GM12878 (cell line): ENCODE measurements at regions not wholly inside any gene's neighbourhood (a gene's known extent, or its start where the extent isn't known, plus 50 kb on each side); places are given as distances from the start of the nearest gene placed in this dataset.

Source experiments
- ATAC-seq: fragments of 200-7000 bp; cut with Tn5 transposase; 3 replicates; pipeline ENCODE4 v1.9.1; 2020; ENCODE audit warnings: mild to moderate bottlenecking, moderate library complexity
- BruUV-seq: library from RNA; stranded (reverse); fragments of 400-500 nt; replicated peaks from 2 replicates; lab custom pipeline; 2021; lab: Mats Ljungman, UMichigan
- CTCF ChIA-PET: fragments of 300-600 bp; sonication (Branson Sonifier 250); formaldehyde crosslinking; extraction: SDS; loops from one replicate; lab custom pipeline; 2021; ENCODE audit warnings: inconsistent platforms; lab: Yijun Ruan, JAX
- POLR2A ChIA-PET: fragments of 350-600 bp; formaldehyde crosslinking; extraction: SDS; loops from one replicate; lab custom pipeline; 2021; ENCODE audit warnings: inconsistent platforms; lab: Charles Lee
- RAD21 ChIA-PET: fragments of 300-600 bp; sonication (Branson Sonifier 250); formaldehyde crosslinking; loops from one replicate; lab custom pipeline; 2023; ENCODE audit warnings: antibody characterized with exemption; ENCODE audit not compliant: unreplicated experiment; lab: Charles Lee
- SMC1A ChIA-PET: fragments of 300-600 bp; sonication (Branson Sonifier 250); formaldehyde crosslinking; loops from one replicate; lab custom pipeline; 2023; ENCODE audit not compliant: unreplicated experiment, uncharacterized antibody; lab: Charles Lee
- DNase-seq: peaks from one replicate; pipeline ENCODE4 v3.0.0-alpha.2; 2011; ENCODE audit warnings: low read depth, low spot score
- FAIRE-seq: peaks from 3 replicates; lab custom pipeline; 2011; peaks lifted over from hg19 to GRCh38; lab: Jason Lieb, UNC
- H2AFZ ChIP-seq: 2 replicates; pipeline ENCODE4 v1.6.0; 2011; ENCODE audit warnings: low read depth, low read length, control low read depth; ENCODE audit not compliant: control insufficient read depth
- H3K27ac ChIP-seq: 2 replicates; pipeline ENCODE4 v1.5.1; 2011; ENCODE audit warnings: control low read depth; ENCODE audit not compliant: control insufficient read depth, insufficient read depth
- H3K27me3 ChIP-seq, 2 experiments: replicated peaks in 1 of 2; 2 replicates each; pipeline versions ENCODE4 v1.6.0 to v1.6.1; 2011; ENCODE audit warnings: low read length in 1 of 2; ENCODE audit not compliant: control insufficient read depth in 2 of 2, insufficient read depth in 2 of 2
- H3K36me3 ChIP-seq, 2 experiments: 2 replicates each; pipeline ENCODE4 v1.5.1; 2011; ENCODE audit warnings: low read length in 1 of 2; ENCODE audit not compliant: control insufficient read depth in 2 of 2, insufficient read depth in 2 of 2
- H3K4me1 ChIP-seq: 2 replicates; pipeline ENCODE4 v1.6.1; 2011; ENCODE audit warnings: mild to moderate bottlenecking, low read length, moderate library complexity, mixed read lengths; ENCODE audit not compliant: control insufficient read depth, insufficient read depth
- H3K4me2 ChIP-seq: 2 replicates; pipeline ENCODE4 v1.6.0; 2011; ENCODE audit warnings: control low read depth; ENCODE audit not compliant: control insufficient read depth, insufficient read depth
- H3K4me3 ChIP-seq: fragments of 200-600 bp; sonication (generic); 2 replicates; pipeline ENCODE4 v1.5.1; 2016
- H3K79me2 ChIP-seq: 2 replicates; pipeline ENCODE4 v1.6.0; 2011; ENCODE audit warnings: low read length; ENCODE audit not compliant: control insufficient read depth, insufficient read depth
- H3K9ac ChIP-seq: 2 replicates; pipeline ENCODE4 v1.8.0; 2011; ENCODE audit warnings: low read length, control low read depth, mixed read lengths; ENCODE audit not compliant: control insufficient read depth, insufficient read depth
- H3K9me3 ChIP-seq: replicated peaks from 3 replicates; pipeline ENCODE4 v1.5.1; 2011; ENCODE audit warnings: mild to moderate bottlenecking, low read length; ENCODE audit not compliant: control insufficient read depth, insufficient read depth
- H4K20me1 ChIP-seq: 2 replicates; pipeline ENCODE4 v1.6.0; 2011; ENCODE audit not compliant: control insufficient read depth, insufficient read depth
- BCL11A ChIP-seq: IDR thresholded peaks from 2 replicates; pipeline ENCODE4 v1.6.1; 2011; ENCODE audit warnings: low read depth, low read length
- JUNB ChIP-seq: IDR thresholded peaks from 2 replicates; pipeline ENCODE4 v1.6.1; 2016; ENCODE audit warnings: antibody characterized with exemption, mild to moderate bottlenecking
- KLF5 ChIP-seq: fragments of 450-650 bp; IDR thresholded peaks from 2 replicates; pipeline ENCODE4 v1.6.1; 2014; ENCODE audit warnings: mild to moderate bottlenecking; ENCODE audit not compliant: partially characterized antibody
- MXI1 ChIP-seq: fragments of 150-350 bp; IDR thresholded peaks from 2 replicates; pipeline ENCODE4 v1.6.1; 2011; ENCODE audit warnings: low read depth, mild to moderate bottlenecking, inconsistent platforms, low read length, improper control_type of control experiment
- NR2C1 ChIP-seq: fragments of 450-650 bp; IDR thresholded peaks from 2 replicates; pipeline ENCODE4 v1.6.1; 2017; ENCODE audit warnings: antibody characterized with exemption, mild to moderate bottlenecking, moderate library complexity
- NR2C2 ChIP-seq: IDR thresholded peaks from 2 replicates; pipeline ENCODE4 v1.6.1; 2011; ENCODE audit warnings: borderline replicate concordance, low read depth; ENCODE audit not compliant: control insufficient read depth, insufficient read length
- SMAD5 ChIP-seq: IDR thresholded peaks from 2 replicates; pipeline ENCODE4 v1.6.1; 2016; ENCODE audit warnings: antibody characterized with exemption, low read depth
- SP1 ChIP-seq: IDR thresholded peaks from one replicate; pipeline ENCODE4 v1.6.1; 2011; ENCODE audit warnings: low read depth, low read length
- WRNIP1 ChIP-seq: IDR thresholded peaks from 2 replicates; pipeline ENCODE4 v1.6.1; 2011; ENCODE audit warnings: low read depth, low read length, improper control_type of control experiment, borderline replicate concordance
- whole genome bisulfite sequencing: methylation state at CpG from one replicate; pipeline ENCODE4 v1.1.6; 2016; ENCODE audit warnings: low lambda C conversion rate; ENCODE audit not compliant: insufficient replicate concordance, insufficient coverage; ENCODE audit errors: missing lambda C conversion rate; 5-methylcytosine and 5-hydroxymethylcytosine counted together
- in situ Hi-C: fragments of 300-500 bp; cut with MboI; formaldehyde crosslinking; loops from 9 replicates; pipeline ENCODE4 v1.14.3; 2018; ENCODE audit warnings: mixed read lengths
- intact Hi-C: fragments of 100-400 bp; cut with micrococcal nuclease; formaldehyde crosslinking; loops from one replicate; pipeline ENCODE4 v1.14.2; 2022; ENCODE audit not compliant: unreplicated experiment
- TF ChIP-seq, protein P1 (sequence below): fragments of 450-650 bp; IDR thresholded peaks from 2 replicates; pipeline ENCODE4 v1.6.1; 2017; ENCODE audit warnings: mild to moderate bottlenecking, low read depth, inconsistent platforms; ENCODE audit not compliant: poor library complexity, severe bottlenecking
- TF ChIP-seq, protein P2 (sequence below): fragments of 150-350 bp; IDR thresholded peaks from 2 replicates; pipeline ENCODE4 v1.6.1; 2016; ENCODE audit warnings: low read depth, low read length
- TF ChIP-seq, protein P3 (sequence below): fragments of 450-650 bp; formaldehyde crosslinking; IDR thresholded peaks from 2 replicates; pipeline ENCODE4 v1.4.0; 2022; ENCODE audit warnings: mild to moderate bottlenecking, moderate library complexity

DNA sequence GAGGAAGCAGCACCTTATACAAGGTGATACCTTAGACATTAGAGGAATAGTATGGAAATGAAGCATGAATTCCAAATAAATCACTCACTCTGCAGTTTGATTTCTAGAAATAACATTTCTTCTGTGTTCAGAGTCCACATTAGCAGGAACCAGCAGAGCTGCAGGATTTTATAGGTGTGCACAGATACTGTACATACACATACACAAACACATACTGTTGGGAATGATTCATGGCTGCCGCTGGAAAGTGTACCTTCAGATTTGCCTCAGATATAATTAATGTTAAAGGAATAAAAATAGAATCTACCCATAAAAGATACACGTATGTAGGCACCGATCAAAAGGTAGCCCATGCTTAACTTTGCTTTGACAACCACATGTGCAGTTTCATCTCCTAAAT is 578.1 kb downstream of the CSNK1G3 start (continued):
- TF ChIP-seq NR2C2 (no peak), MXI1 (no peak), SMAD5 (no peak), JUNB (no peak)
- TF ChIP-seq, protein P1, sequence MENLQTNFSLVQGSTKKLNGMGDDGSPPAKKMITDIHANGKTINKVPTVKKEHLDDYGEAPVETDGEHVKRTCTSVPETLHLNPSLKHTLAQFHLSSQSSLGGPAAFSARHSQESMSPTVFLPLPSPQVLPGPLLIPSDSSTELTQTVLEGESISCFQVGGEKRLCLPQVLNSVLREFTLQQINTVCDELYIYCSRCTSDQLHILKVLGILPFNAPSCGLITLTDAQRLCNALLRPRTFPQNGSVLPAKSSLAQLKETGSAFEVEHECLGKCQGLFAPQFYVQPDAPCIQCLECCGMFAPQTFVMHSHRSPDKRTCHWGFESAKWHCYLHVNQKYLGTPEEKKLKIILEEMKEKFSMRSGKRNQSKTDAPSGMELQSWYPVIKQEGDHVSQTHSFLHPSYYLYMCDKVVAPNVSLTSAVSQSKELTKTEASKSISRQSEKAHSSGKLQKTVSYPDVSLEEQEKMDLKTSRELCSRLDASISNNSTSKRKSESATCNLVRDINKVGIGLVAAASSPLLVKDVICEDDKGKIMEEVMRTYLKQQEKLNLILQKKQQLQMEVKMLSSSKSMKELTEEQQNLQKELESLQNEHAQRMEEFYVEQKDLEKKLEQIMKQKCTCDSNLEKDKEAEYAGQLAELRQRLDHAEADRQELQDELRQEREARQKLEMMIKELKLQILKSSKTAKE: no peak

DNA sequence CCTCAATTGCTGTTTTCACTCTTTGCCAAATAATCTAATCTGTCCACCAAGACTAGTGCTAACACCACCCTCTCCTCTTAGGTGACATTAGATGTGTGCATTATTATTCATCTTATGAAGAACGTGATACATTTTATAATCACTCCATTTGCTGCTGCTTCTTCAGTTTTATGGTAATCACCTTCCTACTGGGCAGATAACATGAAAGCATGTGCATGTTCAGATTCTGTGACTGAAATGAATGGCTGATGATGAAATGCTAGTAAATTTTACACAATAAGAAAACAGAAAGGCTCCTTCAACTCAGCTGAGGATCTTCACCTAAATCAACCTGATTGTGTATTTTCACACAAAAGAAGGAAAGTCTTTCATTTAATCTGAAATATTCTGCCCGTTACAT is 577.6 kb downstream of the CSNK1G3 start:
- BruUV-seq: no TSS peak
- H3K79me2 ChIP-seq: no peaks in the 10 kb centered on the region
- no peak overlapping the region for H3K4me3 ChIP-seq
- H3K36me3 ChIP-seq: no peaks in the 10 kb centered on the region
- RAD21 ChIA-PET: no interaction called here
- FAIRE-seq: no peak
- H3K4me1 ChIP-seq: no peaks in the 10 kb centered on the region
- no peaks in the 10 kb centered on the region for H3K9me3 ChIP-seq
- no peak for DNase-seq
- intact Hi-C loops: no loop called here
- no peaks in the 10 kb centered on the region for H4K20me1 ChIP-seq
- CTCF ChIA-PET: no interaction called here
- no peak overlapping the region for H3K9ac ChIP-seq
- H2AFZ ChIP-seq: no peak overlapping the region
- no peak overlapping the region for H3K27ac ChIP-seq
- POLR2A ChIA-PET: no interaction called here
- no peak overlapping the region for H3K4me2 ChIP-seq
- WGBS: 0% methylated on average over 2 of the region's 2 CpGs
- in situ Hi-C loops: no loop called here
- no peak for ATAC-seq
- H3K27me3 ChIP-seq: no peaks in the 10 kb centered on the region
- SMC1A ChIA-PET: interaction anchor here (0.7 kb wide), 1 partner anchor 17 kb away, joined by 3 read pairs; no protein-coding TSS in a partner anchor
- TF ChIP-seq, protein P2, sequence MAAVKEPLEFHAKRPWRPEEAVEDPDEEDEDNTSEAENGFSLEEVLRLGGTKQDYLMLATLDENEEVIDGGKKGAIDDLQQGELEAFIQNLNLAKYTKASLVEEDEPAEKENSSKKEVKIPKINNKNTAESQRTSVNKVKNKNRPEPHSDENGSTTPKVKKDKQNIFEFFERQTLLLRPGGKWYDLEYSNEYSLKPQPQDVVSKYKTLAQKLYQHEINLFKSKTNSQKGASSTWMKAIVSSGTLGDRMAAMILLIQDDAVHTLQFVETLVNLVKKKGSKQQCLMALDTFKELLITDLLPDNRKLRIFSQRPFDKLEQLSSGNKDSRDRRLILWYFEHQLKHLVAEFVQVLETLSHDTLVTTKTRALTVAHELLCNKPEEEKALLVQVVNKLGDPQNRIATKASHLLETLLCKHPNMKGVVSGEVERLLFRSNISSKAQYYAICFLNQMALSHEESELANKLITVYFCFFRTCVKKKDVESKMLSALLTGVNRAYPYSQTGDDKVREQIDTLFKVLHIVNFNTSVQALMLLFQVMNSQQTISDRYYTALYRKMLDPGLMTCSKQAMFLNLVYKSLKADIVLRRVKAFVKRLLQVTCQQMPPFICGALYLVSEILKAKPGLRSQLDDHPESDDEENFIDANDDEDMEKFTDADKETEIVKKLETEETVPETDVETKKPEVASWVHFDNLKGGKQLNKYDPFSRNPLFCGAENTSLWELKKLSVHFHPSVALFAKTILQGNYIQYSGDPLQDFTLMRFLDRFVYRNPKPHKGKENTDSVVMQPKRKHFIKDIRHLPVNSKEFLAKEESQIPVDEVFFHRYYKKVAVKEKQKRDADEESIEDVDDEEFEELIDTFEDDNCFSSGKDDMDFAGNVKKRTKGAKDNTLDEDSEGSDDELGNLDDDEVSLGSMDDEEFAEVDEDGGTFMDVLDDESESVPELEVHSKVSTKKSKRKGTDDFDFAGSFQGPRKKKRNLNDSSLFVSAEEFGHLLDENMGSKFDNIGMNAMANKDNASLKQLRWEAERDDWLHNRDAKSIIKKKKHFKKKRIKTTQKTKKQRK: no peak
- no peak for TF ChIP-seq BCL11A
- TF ChIP-seq WRNIP1: no peak
- TF ChIP-seq NR2C1: no peak
- TF ChIP-seq, protein P1: no peak
- no peak for TF ChIP-seq SP1
- no peak for TF ChIP-seq KLF5
- TF ChIP-seq, protein P3, sequence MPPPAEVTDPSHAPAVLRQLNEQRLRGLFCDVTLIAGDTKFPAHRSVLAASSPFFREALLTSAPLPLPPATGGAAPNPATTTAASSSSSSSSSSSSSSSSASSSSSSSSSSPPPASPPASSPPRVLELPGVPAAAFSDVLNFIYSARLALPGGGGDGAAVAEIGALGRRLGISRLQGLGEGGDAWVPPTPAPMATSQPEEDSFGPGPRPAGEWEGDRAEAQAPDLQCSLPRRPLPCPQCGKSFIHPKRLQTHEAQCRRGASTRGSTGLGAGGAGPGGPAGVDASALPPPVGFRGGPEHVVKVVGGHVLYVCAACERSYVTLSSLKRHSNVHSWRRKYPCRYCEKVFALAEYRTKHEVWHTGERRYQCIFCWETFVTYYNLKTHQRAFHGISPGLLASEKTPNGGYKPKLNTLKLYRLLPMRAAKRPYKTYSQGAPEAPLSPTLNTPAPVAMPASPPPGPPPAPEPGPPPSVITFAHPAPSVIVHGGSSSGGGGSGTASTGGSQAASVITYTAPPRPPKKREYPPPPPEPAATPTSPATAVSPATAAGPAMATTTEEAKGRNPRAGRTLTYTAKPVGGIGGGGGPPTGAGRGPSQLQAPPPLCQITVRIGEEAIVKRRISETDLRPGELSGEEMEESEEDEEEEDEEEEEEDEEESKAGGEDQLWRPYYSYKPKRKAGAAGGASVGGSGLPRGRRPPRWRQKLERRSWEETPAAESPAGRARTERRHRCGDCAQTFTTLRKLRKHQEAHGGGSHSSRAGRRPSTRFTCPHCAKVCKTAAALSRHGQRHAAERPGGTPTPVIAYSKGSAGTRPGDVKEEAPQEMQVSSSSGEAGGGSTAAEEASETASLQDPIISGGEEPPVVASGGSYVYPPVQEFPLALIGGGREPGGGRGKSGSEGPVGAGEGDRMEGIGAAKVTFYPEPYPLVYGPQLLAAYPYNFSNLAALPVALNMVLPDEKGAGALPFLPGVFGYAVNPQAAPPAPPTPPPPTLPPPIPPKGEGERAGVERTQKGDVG: no peak
